ENCODE measurements at regions not wholly inside any gene's neighbourhood (a gene's known extent, or its start where the extent isn't known, plus 50 kb on each side); places are given as distances from the start of the nearest gene placed in this dataset.

GRCh38 chr9:6089300-6089699, 73.9 kb upstream of the RANBP6 start:
- TF ChIP-seq CTCF (conservative IDR thresholded peaks at IDR 0.05; ENCODE audit: low read length) (no peak), EZH2phosphoT487 (IDR thresholded peaks at IDR 0.05; ENCODE audit: borderline replicate concordance, low read depth, low read length) (no peak)
